Stimulated activated CD8-positive, alpha-beta memory T cell treated with anti-CD3 and anti-CD28 coated beads, Interleukin-7, amount 100 ng/mL, for 48 hours (primary cell): ENCODE measurements at regions not wholly inside any gene's neighbourhood (a gene's known extent, or its start where the extent isn't known, plus 50 kb on each side); places are given as distances from the start of the nearest gene placed in this dataset.
"Not testable (repeated sequence)": the region's sequence is repeated elsewhere in the genome, so short reads cannot be mapped to it uniquely, and the experiment has no call there.

ENCODE experiments used
- DNase-seq, 2 donors: peaks; one replicate each; pipeline ENCODE4 v3.0.0-alpha.2; 2020; ENCODE audit warnings: low read depth in 1 of 2; ENCODE audit errors: extremely low read depth in 1 of 2

GRCh38 chr9:15113288-15113687 is 193.7 kb downstream of the TTC39B start:
- no peak for DNase-seq

- DNase-seq, result no peak
These were observed 195.9 kb downstream of the TTC39B start for GRCh38 chr9:15111071-15111470.

GRCh38 chr9:15104826-15105420 is 194.7 kb upstream of the FREM1 start:
- peak in 1 of 2 donors; percentile 9 for DNase-seq

GRCh38 chr9:15103290-15103689 is 193.1 kb upstream of the FREM1 start:
- DNase-seq, result no peak

GRCh38 chr9:15101095-15101494 is 190.9 kb upstream of the FREM1 start:
- DNase-seq, result no peak

- no peak for DNase-seq
These were observed 190.3 kb upstream of the FREM1 start for GRCh38 chr9:15100571-15100970.

GRCh38 chr9:15096972-15097371 is 186.7 kb upstream of the FREM1 start:
- DNase-seq, result no peak

GRCh38 chr9:15086778-15087324 is 176.6 kb upstream of the FREM1 start:
- DNase-seq, result no peak

- DNase-seq, result no peak
These were observed 176.0 kb upstream of the FREM1 start for GRCh38 chr9:15086156-15086763.

- no peak for DNase-seq
These were observed 171.0 kb upstream of the FREM1 start for GRCh38 chr9:15081021-15081753.

GRCh38 chr9:15080401-15080800 is 170.2 kb upstream of the FREM1 start:
- DNase-seq, result no peak

- no peak for DNase-seq
These were observed 169.8 kb upstream of the FREM1 start for GRCh38 chr9:15079989-15080388.

- no peak for DNase-seq
These were observed 167.9 kb upstream of the FREM1 start for GRCh38 chr9:15077946-15078729.

GRCh38 chr9:15073620-15074019 is 163.4 kb upstream of the FREM1 start:
- no peak for DNase-seq

GRCh38 chr9:15070716-15071115 is 160.5 kb upstream of the FREM1 start:
- DNase-seq, result no peak

GRCh38 chr9:15069106-15069505 is 158.9 kb upstream of the FREM1 start:
- no peak for DNase-seq

GRCh38 chr9:15068261-15068660 is 158.0 kb upstream of the FREM1 start:
- DNase-seq, result no peak

- no peak for DNase-seq
These were observed 148.8 kb upstream of the FREM1 start for GRCh38 chr9:15059003-15059402.

GRCh38 chr9:15058236-15058635 is 148.0 kb upstream of the FREM1 start:
- DNase-seq, result no peak

GRCh38 chr9:15055284-15055683 is 145.1 kb upstream of the FREM1 start:
- DNase-seq, result not testable (repeated sequence)

GRCh38 chr9:15048772-15049171 is 138.5 kb upstream of the FREM1 start:
- DNase-seq, result no peak
